ENCODE measurements at regions not wholly inside any gene's neighbourhood (a gene's known extent, or its start where the extent isn't known, plus 50 kb on each side); places are given as distances from the start of the nearest gene placed in this dataset.

- no peaks in the 10 kb centered on the region for H3K36me3 ChIP-seq (ENCODE audit: control insufficient read depth, insufficient read depth, low read length)
- H3K27me3 Mint-ChIP-seq (ENCODE audit: insufficient read depth, unreplicated experiment) = no peaks in the 10 kb centered on the region
- H3K36me3 Mint-ChIP-seq (ENCODE audit: insufficient read depth, unreplicated experiment) = no peaks in the 10 kb centered on the region
- ChIA-PET CTCF (no interaction called here), POLR2A (no interaction called here)
- TF ChIP-seq, protein P1, sequence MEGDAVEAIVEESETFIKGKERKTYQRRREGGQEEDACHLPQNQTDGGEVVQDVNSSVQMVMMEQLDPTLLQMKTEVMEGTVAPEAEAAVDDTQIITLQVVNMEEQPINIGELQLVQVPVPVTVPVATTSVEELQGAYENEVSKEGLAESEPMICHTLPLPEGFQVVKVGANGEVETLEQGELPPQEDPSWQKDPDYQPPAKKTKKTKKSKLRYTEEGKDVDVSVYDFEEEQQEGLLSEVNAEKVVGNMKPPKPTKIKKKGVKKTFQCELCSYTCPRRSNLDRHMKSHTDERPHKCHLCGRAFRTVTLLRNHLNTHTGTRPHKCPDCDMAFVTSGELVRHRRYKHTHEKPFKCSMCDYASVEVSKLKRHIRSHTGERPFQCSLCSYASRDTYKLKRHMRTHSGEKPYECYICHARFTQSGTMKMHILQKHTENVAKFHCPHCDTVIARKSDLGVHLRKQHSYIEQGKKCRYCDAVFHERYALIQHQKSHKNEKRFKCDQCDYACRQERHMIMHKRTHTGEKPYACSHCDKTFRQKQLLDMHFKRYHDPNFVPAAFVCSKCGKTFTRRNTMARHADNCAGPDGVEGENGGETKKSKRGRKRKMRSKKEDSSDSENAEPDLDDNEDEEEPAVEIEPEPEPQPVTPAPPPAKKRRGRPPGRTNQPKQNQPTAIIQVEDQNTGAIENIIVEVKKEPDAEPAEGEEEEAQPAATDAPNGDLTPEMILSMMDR (IDR thresholded peaks at IDR 0.05; ENCODE audit: insufficient read depth in 1 of 2, low read depth in 1 of 2, low read length in 1 of 2, severe bottlenecking in 1 of 2, unreplicated experiment in 1 of 2) = no peak
- no peak overlapping the region for H3K4me3 Mint-ChIP-seq (ENCODE audit: unreplicated experiment)
- H3K27ac Mint-ChIP-seq (ENCODE audit: unreplicated experiment) = no peak overlapping the region
- intact Hi-C loops (cut with micrococcal nuclease; ENCODE audit: unreplicated experiment) = no loop called here
- no peak for DNase-seq
- no peaks in the 10 kb centered on the region for H3K9me3 ChIP-seq
- no TSS peak for BruUV-seq (replicated peaks)
- no peaks in the 10 kb centered on the region for H3K9me3 Mint-ChIP-seq (ENCODE audit: unreplicated experiment)
- no peaks in the 10 kb centered on the region for H3K4me1 Mint-ChIP-seq (ENCODE audit: low read depth, unreplicated experiment)
- no peak overlapping the region for H3K4me3 ChIP-seq (ENCODE audit: low read depth, low read length)
- no peaks in the 10 kb centered on the region for H3K27me3 ChIP-seq (replicated peaks; ENCODE audit: control insufficient read depth, insufficient read depth, low read length)
- no peaks in the 10 kb centered on the region for H3K4me1 ChIP-seq
Measured at GRCh38 chr18:10054366-10054765, 140.6 kb downstream of the VAPA start.

DNA sequence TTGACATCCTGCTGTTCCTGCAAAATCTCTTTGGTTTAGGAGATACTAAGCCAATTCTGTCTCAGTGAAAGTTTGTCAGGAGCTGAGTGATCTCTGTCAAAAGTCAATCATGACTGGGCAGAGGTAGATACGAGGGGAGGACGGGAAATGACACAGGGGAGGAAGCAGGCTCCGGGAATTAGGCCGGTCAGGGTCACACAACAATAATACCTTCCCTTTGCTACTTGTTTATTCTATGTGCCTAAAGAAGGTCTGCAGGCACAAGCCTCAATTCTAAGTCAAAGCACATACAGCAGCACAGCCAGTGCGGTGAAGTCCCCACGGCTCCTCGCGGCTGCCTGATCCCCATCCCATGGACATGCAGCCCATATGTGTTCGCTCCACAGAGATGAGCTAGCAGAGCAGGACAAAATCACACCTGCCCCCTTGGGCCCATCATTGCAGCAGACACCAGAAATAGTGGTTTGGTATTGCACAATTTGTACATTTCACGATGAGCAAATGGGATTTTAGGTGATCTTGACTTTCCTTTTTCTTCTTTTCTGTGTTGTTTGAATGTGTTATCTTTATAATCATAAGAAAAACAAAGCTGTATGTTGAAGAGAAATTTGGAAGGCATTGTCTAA lies 141.4 kb downstream of the VAPA start:
- no peaks in the 10 kb centered on the region for H3K4me1 Mint-ChIP-seq (ENCODE audit: low read depth, unreplicated experiment)
- intact Hi-C loops (cut with micrococcal nuclease; ENCODE audit: unreplicated experiment) = no loop called here
- BruUV-seq (replicated peaks) = no TSS peak

DNA sequence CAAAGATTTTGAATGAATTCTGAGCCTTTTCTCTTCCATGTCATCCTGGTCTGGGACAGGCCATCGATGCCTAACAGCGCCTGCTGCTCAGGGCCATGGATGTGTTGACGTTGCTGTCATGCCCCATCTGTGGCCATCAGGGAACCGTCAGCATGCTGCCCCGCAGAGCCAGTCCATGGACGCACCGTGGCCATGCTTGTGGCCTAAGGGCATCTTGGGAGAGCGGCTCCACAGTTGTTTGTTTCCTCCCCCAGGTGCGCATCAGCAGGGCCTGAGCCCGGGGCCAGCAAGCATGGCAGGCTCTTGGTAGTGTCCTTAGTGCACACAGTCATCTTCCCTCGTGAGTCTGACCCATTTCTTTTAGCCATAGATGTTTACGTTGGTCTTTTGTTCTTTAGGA lies 142.7 kb downstream of the VAPA start:
- Mint-ChIP-seq H3K27ac (ENCODE audit: unreplicated experiment) (no peak overlapping the region), H3K9me3 (ENCODE audit: unreplicated experiment) (no peaks in the 10 kb centered on the region), H3K36me3 (ENCODE audit: insufficient read depth, unreplicated experiment) (no peaks in the 10 kb centered on the region), H3K4me1 (ENCODE audit: low read depth, unreplicated experiment) (no peaks in the 10 kb centered on the region), H3K27me3 (ENCODE audit: insufficient read depth, unreplicated experiment) (no peaks in the 10 kb centered on the region), H3K4me3 (ENCODE audit: unreplicated experiment) (no peak overlapping the region)
- Histone ChIP-seq H3K36me3 (ENCODE audit: control insufficient read depth, insufficient read depth, low read length) (no peaks in the 10 kb centered on the region), H3K27me3 (replicated peaks; ENCODE audit: control insufficient read depth, insufficient read depth, low read length) (no peaks in the 10 kb centered on the region), H3K9me3 (no peaks in the 10 kb centered on the region), H3K4me3 (ENCODE audit: low read depth, low read length) (no peak overlapping the region), H3K4me1 (no peaks in the 10 kb centered on the region)
- TF ChIP-seq, protein P1 (IDR thresholded peaks at IDR 0.05; ENCODE audit: insufficient read depth in 1 of 2, low read depth in 1 of 2, low read length in 1 of 2, severe bottlenecking in 1 of 2, unreplicated experiment in 1 of 2) = no peak
- ChIA-PET POLR2A (no interaction called here), CTCF (no interaction called here)
- no peak for DNase-seq
- BruUV-seq (replicated peaks) = no TSS peak
- intact Hi-C loops (cut with micrococcal nuclease; ENCODE audit: unreplicated experiment) = no loop called here

More for the DNA sequence above, 141.4 kb downstream of the VAPA start:
- H3K9me3 ChIP-seq = no peaks in the 10 kb centered on the region
- ChIA-PET POLR2A (no interaction called here), CTCF (no interaction called here)
- Mint-ChIP-seq H3K36me3 (ENCODE audit: insufficient read depth, unreplicated experiment) (no peaks in the 10 kb centered on the region), H3K9me3 (ENCODE audit: unreplicated experiment) (no peaks in the 10 kb centered on the region), H3K4me3 (ENCODE audit: unreplicated experiment) (no peak overlapping the region), H3K27ac (ENCODE audit: unreplicated experiment) (no peak overlapping the region), H3K27me3 (ENCODE audit: insufficient read depth, unreplicated experiment) (no peaks in the 10 kb centered on the region)
- H3K4me1 ChIP-seq = no peaks in the 10 kb centered on the region
- H3K4me3 ChIP-seq (ENCODE audit: low read depth, low read length) = no peak overlapping the region
- H3K36me3 ChIP-seq (ENCODE audit: control insufficient read depth, insufficient read depth, low read length) = no peaks in the 10 kb centered on the region
- no peaks in the 10 kb centered on the region for H3K27me3 ChIP-seq (replicated peaks; ENCODE audit: control insufficient read depth, insufficient read depth, low read length)
- peak in 1 of 2 experiments; percentile 7 for DNase-seq
- TF ChIP-seq, protein P1 (IDR thresholded peaks at IDR 0.05; ENCODE audit: insufficient read depth in 1 of 2, low read depth in 1 of 2, low read length in 1 of 2, severe bottlenecking in 1 of 2, unreplicated experiment in 1 of 2) = no peak
